NCI-H187 (cell line): ENCODE measurements at regions not wholly inside any gene's neighbourhood (a gene's known extent, or its start where the extent isn't known, plus 50 kb on each side); places are given as distances from the start of the nearest gene placed in this dataset.

Experiments
- DNase-seq, 2 experiments: peaks; one replicate each; lab custom pipeline; 2025; lab: John Stamatoyannopoulos, UW

DNA sequence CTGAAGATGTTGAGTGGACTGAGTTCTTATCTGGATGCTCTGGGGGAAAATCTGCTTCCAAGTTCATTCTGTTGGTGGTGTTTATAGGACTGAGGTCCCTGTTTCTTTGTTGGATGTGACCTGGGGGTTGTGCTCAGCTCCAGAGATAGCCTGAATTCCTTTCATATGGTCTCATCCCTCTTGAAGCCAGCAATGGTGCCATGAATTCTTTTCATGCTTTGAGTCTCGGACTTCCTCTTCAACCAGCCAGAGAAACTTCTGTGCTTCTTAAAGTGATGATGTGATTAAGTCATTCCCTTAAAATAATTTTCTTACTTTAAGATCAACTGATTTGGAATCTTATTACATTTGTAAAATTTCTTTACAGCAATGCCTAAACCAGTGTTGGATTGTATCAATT, 233.8 kb upstream of the UGT8 start:
- DNase-seq: no peak

GRCh38 chr4:114365591-114365990, 233.0 kb upstream of the UGT8 start:
- DNase-seq: no peak

- DNase-seq: no peak
Observed at GRCh38 chr4:114366368-114366767, 232.2 kb upstream of the UGT8 start.

- no peak for DNase-seq
Observed at GRCh38 chr4:114368751-114369150, 229.9 kb upstream of the UGT8 start.

DNA sequence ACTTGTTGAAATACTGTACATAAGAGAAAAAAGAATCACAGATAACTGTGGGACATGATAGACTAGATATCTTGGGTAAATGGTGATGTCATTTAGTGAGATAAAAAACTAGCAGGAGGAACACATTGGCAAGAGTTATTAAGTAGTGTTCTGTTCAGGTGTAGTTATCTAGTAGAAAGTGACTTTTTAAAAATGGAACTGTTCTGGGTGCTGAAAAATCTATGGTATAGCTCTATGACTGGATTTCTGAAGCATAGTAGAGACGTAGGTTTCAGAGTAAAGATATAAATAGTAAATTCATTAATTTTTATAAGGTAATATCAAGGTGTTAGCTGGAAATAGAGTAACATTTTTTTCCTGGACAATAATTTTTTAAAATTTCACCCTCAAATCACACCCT, 225.1 kb upstream of the UGT8 start:
- no peak for DNase-seq

DNA sequence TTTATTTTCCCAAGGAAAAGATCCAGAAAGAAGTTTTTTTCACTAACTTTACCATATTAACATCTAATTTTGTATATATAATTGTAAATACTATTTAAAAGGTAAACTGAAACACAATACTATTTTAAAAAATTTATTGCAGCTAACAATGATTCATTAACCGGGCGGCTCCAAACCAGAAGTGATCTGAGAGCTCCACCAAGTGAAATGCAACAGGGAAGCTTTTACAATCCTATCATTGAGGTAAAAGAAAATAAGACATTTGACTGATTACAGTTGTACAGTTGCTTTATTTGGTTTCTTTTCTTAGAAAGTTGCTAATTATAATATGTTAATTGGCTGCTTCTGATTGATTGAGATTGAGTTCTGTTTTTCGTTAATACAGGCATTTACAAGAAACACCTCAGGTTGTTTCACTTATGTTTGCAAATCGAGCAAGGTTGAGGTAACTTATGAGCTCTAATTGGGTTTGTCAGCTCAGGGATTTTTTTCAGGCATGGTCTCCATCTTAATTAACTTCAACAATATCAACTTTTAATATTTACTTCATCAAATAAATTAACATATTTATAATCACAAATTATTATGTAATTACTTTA, 220.2 kb upstream of the UGT8 start:
- no peak for DNase-seq

DNA sequence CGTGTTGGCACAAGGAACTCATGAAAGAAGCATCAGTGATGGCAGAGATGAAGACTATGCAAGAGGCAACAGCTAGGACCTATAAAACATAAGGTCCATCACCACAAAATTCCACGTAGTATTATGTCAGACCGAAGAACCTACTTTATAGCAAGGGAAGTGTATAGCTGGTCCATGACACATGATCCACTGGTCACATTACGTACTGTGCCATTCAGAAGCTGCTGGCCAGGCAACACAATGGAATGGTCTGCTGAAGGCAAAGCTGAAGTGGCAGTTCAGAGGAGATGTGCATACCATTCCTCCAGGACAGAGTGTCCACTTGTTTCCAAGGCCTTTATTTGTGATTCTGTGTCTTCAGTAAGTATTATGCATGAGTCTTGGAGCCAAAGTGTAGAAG, 215.5 kb upstream of the UGT8 start:
- DNase-seq: no peak

DNA sequence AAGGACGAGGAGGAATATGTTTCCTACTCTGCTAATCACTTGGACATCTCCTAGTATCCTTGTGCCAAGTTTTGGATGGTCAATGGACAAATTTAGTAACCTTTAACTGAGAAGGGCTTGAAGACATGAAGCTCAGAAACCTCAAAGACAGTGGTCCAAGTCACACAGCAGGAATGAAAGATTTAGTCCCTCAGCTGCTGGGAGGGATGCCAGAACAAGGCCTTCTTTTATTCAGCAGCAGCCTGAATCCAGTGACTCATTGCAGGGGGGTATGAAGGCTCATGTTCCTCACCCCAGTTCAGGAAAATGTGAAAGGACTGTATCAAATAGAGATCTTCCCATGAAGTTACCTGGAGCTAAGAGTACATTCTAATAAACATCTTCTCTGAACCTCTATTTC, 214.9 kb upstream of the UGT8 start:
- no peak for DNase-seq

DNA sequence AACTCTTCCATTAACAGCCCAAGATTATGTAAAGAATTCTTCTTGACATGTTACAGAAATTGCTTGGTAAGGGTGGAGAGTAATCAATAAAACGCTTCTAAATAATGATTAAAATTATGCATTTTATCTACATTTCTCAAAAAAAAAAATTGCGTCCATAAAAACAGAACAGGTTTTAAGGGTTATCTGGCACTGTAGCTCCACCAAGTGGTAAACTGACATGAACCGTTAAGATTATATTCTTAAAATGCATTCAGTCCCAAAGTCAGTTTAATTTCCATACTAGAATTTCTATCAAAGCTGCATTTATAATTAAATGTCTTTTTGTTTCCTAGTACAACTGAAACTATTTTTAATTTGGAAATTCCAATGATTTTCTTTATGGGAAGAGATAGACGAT, 214.0 kb upstream of the UGT8 start:
- DNase-seq: no peak

DNA sequence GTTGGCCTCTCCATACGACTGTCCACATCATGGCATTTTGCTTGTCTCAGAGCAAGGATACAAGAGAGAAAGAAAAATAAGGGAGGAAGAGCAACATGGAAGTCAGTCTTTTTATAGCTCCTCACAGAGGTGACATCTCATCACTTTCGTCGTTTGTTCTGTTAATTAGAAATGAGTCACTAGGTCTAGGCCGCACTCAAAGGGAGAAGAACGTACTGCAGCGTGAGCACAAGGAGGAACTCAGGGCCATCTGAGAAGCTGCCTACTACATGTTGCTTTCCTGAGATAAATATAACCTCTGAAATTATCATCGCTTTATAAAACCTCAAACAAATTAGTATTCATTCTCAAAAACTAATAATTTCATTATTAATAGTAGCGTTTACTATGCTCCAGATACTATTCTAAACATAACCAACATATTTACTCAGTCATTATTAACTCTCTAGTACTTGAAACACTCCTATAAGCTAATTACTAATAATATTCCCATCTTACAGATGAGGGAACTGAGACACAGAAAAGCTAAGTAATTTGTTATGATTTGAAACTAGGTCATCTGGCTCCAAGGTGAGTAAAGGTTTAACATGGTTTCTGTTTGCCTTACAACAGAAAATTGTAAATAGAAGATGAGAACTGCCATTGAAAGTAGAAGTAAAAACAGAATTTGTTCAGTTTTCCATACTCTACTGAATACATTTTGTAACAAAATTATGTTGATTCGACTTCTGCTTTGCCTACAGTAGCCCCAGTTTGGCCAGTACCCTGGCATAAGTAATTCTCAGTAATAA, 213.2 kb upstream of the UGT8 start:
- DNase-seq: no peak

- DNase-seq: no peak
Observed at GRCh38 chr4:114386637-114387233, 211.9 kb upstream of the UGT8 start.

- DNase-seq: no peak
Observed at GRCh38 chr4:114389070-114389685, 209.4 kb upstream of the UGT8 start.

- DNase-seq: no peak
Observed at GRCh38 chr4:114393295-114394038, 205.1 kb upstream of the UGT8 start.

GRCh38 chr4:114396808-114397207, 201.8 kb upstream of the UGT8 start:
- no peak for DNase-seq

GRCh38 chr4:114398410-114398809, 200.2 kb upstream of the UGT8 start:
- no peak for DNase-seq

DNA sequence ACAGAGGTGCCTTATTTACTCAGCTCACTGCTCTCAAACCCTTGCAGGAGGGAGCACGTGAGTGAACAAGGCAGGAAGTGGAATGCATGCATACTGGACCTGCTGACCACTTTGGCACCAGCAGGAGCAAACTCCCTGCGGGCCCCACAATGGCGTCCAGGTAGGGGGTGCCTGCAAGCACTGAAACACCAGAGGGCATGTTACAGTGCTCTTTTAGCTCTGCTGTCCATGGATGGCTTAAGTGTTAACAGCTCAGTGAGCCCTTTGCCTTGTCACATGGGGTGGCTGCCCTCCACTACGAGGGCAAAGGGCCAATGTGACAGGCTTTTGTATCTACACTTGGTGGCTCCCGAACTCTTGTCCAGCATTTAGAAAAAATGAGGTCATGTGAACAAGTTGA, 199.5 kb upstream of the UGT8 start:
- DNase-seq: no peak

- DNase-seq: no peak
Observed at GRCh38 chr4:114400531-114400930, 198.1 kb upstream of the UGT8 start.

DNA sequence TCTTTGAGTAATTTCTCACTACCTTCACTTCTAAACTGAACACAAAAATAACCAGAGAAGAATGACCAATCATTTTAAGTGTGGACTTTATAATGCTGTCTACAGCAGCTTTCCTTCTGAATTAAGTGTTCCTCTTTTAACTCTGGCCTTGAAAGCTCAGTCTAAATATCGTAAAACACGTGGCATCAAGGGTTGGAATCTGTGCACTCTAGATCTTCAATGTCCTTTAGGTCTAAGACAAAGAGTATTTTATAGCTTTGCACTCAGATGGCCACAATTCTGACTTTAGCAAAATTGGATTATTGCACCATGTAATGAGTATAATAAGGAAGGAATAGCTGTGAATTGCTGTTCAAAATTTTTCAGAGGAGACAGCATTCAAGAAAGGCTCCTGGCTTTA, 197.1 kb upstream of the UGT8 start:
- no peak for DNase-seq

- no peak for DNase-seq
Observed at GRCh38 chr4:114417214-114417613, 181.4 kb upstream of the UGT8 start.

DNA sequence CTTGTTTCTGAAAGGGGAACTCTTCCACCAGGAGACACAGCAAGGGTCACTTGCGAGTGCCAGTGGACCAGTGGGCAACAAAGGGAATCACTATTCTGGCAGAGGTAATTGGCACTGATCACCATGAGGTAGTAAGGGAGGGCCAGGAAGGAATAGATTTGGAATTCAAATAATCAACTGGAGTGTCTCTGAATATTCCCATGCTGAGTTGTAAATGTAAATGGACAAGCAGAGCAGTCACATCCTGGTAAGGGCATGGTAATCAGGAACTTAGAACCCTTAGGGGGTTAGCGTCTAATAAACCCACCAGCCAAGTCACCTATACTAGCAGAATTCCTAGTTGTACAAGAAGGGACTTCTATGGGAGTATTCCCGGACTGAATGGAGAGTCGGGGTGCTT, 178.5 kb upstream of the UGT8 start:
- DNase-seq: no peak

DNA sequence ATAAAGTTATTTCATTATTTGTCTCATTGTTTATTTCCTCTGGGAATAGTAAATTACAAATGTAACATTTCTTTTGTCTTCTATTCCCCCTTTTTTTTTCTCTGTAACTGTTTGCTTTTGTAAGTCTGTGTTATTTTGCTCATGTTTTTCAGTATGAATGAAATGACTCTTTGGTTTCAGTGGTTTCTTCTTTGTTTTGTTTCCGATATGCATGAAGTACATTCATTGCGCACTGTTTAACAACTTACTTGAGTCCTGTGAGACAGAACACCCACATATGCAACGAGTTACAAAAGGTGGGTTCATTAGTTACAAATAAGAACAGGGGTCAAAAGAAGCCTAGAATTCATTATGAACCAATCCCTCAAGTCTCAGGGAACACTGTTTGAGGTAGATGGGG, 175.0 kb upstream of the UGT8 start:
- no peak for DNase-seq

GRCh38 chr4:114435116-114435515, 163.5 kb upstream of the UGT8 start:
- DNase-seq: no peak
